Coronary artery (tissue), 2 donors: ENCODE measurements at regions not wholly inside any gene's neighbourhood (a gene's known extent, or its start where the extent isn't known, plus 50 kb on each side); places are given as distances from the start of the nearest gene placed in this dataset.

Experiments used
- DNase-seq: peaks from one replicate; pipeline ENCODE4 v3.0.0-alpha.2; 2017; ENCODE audit warnings: low spot score
- H3K27ac ChIP-seq, 2 donors: fragments of 200-600 bp; sonication (generic); one replicate each; pipeline ENCODE4 v1.5.1; 2016 to 2019
- H3K4me3 ChIP-seq: fragments of 200-600 bp; sonication (generic); 2 replicates; pipeline ENCODE4 v1.5.1; 2016; ENCODE audit warnings: mild to moderate bottlenecking, moderate library complexity
- CTCF ChIP-seq: fragments of 200-600 bp; sonication (generic); IDR thresholded peaks from one replicate; pipeline ENCODE4 v1.5.1; 2019; ENCODE audit warnings: antibody characterized with exemption

- TF ChIP-seq CTCF: no peak
- Histone ChIP-seq H3K4me3 (no peak overlapping the region), H3K27ac (peak overlapping the region in 1 of 2 donors; percentile 72)
- DNase-seq: no peak
Observed at GRCh38 chr3:16064642-16065414, 109.7 kb upstream of the GALNT15 start.

GRCh38 chr3:16066545-16066944 is 107.9 kb upstream of the GALNT15 start:
- DNase-seq: no peak
- Histone ChIP-seq H3K4me3 (no peak overlapping the region), H3K27ac (peak overlapping the region in 1 of 2 donors; percentile 72)
- TF ChIP-seq CTCF: no peak

GRCh38 chr3:16066975-16067374 is 107.5 kb upstream of the GALNT15 start:
- no peak for TF ChIP-seq CTCF
- Histone ChIP-seq H3K4me3 (no peak overlapping the region), H3K27ac (no peak overlapping the region)
- no peak for DNase-seq

- Histone ChIP-seq H3K4me3 (no peak overlapping the region), H3K27ac (peak overlapping the region in 1 of 2 donors; percentile 41)
- DNase-seq: no peak
- TF ChIP-seq CTCF: no peak
Observed at GRCh38 chr3:16067837-16068471, 106.5 kb upstream of the GALNT15 start.

GRCh38 chr3:16069149-16069922 is 105.1 kb upstream of the GALNT15 start:
- no peak for TF ChIP-seq CTCF
- no peak overlapping the region for H3K27ac ChIP-seq
- DNase-seq: no peak
- H3K4me3 ChIP-seq: no peak overlapping the region

- no peak for TF ChIP-seq CTCF
- DNase-seq: no peak
- Histone ChIP-seq H3K27ac (no peak overlapping the region), H3K4me3 (no peak overlapping the region)
Observed at GRCh38 chr3:16070707-16071106, 103.8 kb upstream of the GALNT15 start.
